ENCODE measurements at regions not wholly inside any gene's neighbourhood (a gene's known extent, or its start where the extent isn't known, plus 50 kb on each side); places are given as distances from the start of the nearest gene placed in this dataset.

GRCh38 chr2:117686699-117687098 lies 127.8 kb upstream of the DDX18 start:
- no peak for TF ChIP-seq POLR2AphosphoS5 (IDR thresholded peaks at IDR 0.05; ENCODE audit: low read depth, low read length)
- no peak for TF ChIP-seq SIN3A (conservative IDR thresholded peaks at IDR 0.05 in 1 of 2, IDR thresholded peaks at IDR 0.05 in 1 of 2; ENCODE audit: low read depth in 1 of 2, low read length in 2 of 2)
- TF ChIP-seq HDAC2 (IDR thresholded peaks at IDR 0.05; ENCODE audit: borderline replicate concordance in 1 of 2, low read depth in 2 of 2, low read length in 2 of 2): no peak
- no peak for TF ChIP-seq MAX (IDR thresholded peaks at IDR 0.05)
- no peak for TF ChIP-seq POLR2A (IDR thresholded peaks at IDR 0.05; ENCODE audit: control extremely low read depth in 1 of 2, low read depth in 2 of 2, low read length in 2 of 2)
- TF ChIP-seq SRF (IDR thresholded peaks at IDR 0.05; ENCODE audit: low read depth, low read length): no peak
